H9 (cell line): ENCODE measurements at regions not wholly inside any gene's neighbourhood (a gene's known extent, or its start where the extent isn't known, plus 50 kb on each side); places are given as distances from the start of the nearest gene placed in this dataset.

Source experiments
- DNase-seq: peaks from one replicate; pipeline ENCODE4 v3.0.0-alpha.2; 2017
- H2AFZ ChIP-seq: one replicate; pipeline ENCODE4 v1.6.1; 2013; ENCODE audit warnings: mild to moderate bottlenecking, low read length, control low read depth, moderate library complexity
- H2AK5ac ChIP-seq: 2 replicates; pipeline ENCODE4 v1.6.1; 2013; ENCODE audit warnings: low read length, control low read depth, mixed read lengths; ENCODE audit not compliant: insufficient read length
- H2BK120ac ChIP-seq: one replicate; pipeline ENCODE4 v1.6.1; 2013; ENCODE audit warnings: low read depth, mild to moderate bottlenecking, low read length, control low read depth, inconsistent platforms; ENCODE audit not compliant: poor library complexity, severe bottlenecking
- H2BK12ac ChIP-seq: 2 replicates; pipeline ENCODE4 v1.6.1; 2013; ENCODE audit warnings: low read length, control low read depth, mixed read lengths, low read depth; ENCODE audit not compliant: insufficient read length
- H2BK15ac ChIP-seq: 2 replicates; pipeline ENCODE4 v1.6.1; 2013; ENCODE audit warnings: low read depth, low read length, control low read depth
- H2BK20ac ChIP-seq: one replicate; pipeline ENCODE4 v1.6.1; 2013; ENCODE audit warnings: low read depth, mild to moderate bottlenecking, low read length, control low read depth, inconsistent platforms; ENCODE audit not compliant: poor library complexity, severe bottlenecking
- H2BK5ac ChIP-seq: 2 replicates; pipeline ENCODE4 v1.6.1; 2013; ENCODE audit warnings: low read length, control low read depth, mixed read lengths; ENCODE audit not compliant: insufficient read length
- H3K14ac ChIP-seq: 2 replicates; pipeline ENCODE4 v1.6.1; 2013; ENCODE audit warnings: low read length, control low read depth; ENCODE audit not compliant: insufficient read depth
- H3K18ac ChIP-seq: 2 replicates; pipeline ENCODE4 v1.6.1; 2013; ENCODE audit warnings: low read depth, mild to moderate bottlenecking, mixed read lengths, low read length, control low read depth; ENCODE audit not compliant: insufficient read length
- H3K23ac ChIP-seq: 2 replicates; pipeline ENCODE4 v1.6.1; 2013; ENCODE audit warnings: low read length, control low read depth, mixed read lengths, low read depth; ENCODE audit not compliant: insufficient read length
- H3K23me2 ChIP-seq: 2 replicates; pipeline ENCODE4 v1.6.1; 2013; ENCODE audit warnings: low read depth, mild to moderate bottlenecking, mixed read lengths, low read length, control low read depth; ENCODE audit not compliant: insufficient read length, poor library complexity, severe bottlenecking
- H3K27ac ChIP-seq: 2 replicates; pipeline ENCODE4 v1.5.1; 2013; ENCODE audit warnings: low read length, control low read depth, mixed read lengths, low read depth; ENCODE audit not compliant: insufficient read length
- H3K27me3 ChIP-seq: 2 replicates; pipeline ENCODE4 v1.6.1; 2013; ENCODE audit warnings: low read length, control low read depth, inconsistent platforms; ENCODE audit not compliant: insufficient read depth
- H3K4ac ChIP-seq: 2 replicates; pipeline ENCODE4 v1.6.1; 2013; ENCODE audit warnings: low read depth, mild to moderate bottlenecking, control low read depth, inconsistent platforms, low read length, moderate library complexity
- H3K4me1 ChIP-seq: 2 replicates; pipeline ENCODE4 v1.6.1; 2013; ENCODE audit warnings: low read length, control low read depth, inconsistent platforms; ENCODE audit not compliant: insufficient read depth
- H3K4me2 ChIP-seq: 2 replicates; pipeline ENCODE4 v1.6.1; 2013; ENCODE audit warnings: low read length, control low read depth, mixed read lengths; ENCODE audit not compliant: insufficient read length, insufficient read depth
- H3K56ac ChIP-seq: 2 replicates; pipeline ENCODE4 v1.6.1; 2013; ENCODE audit warnings: low read depth, mild to moderate bottlenecking, mixed read lengths, low read length, control low read depth; ENCODE audit not compliant: insufficient read length
- H3K79me1 ChIP-seq: 2 replicates; pipeline ENCODE4 v1.6.1; 2013; ENCODE audit warnings: low read depth, mild to moderate bottlenecking, moderate library complexity, low read length, control low read depth, inconsistent platforms; ENCODE audit not compliant: insufficient read depth, poor library complexity, severe bottlenecking
- H3K79me2 ChIP-seq: 2 replicates; pipeline ENCODE4 v1.6.1; 2013; ENCODE audit warnings: low read length, control low read depth, inconsistent platforms; ENCODE audit not compliant: insufficient read depth
- H3K9ac ChIP-seq: 2 replicates; pipeline ENCODE4 v1.6.1; 2013; ENCODE audit warnings: low read length, control low read depth, mixed read lengths; ENCODE audit not compliant: insufficient read length; ENCODE audit errors: extremely low read depth
- H3K9me3 ChIP-seq: one replicate; pipeline ENCODE4 v1.6.1; 2013; ENCODE audit warnings: low read depth, low read length, inconsistent platforms; ENCODE audit not compliant: control insufficient read depth
- H3T11ph ChIP-seq: one replicate; pipeline ENCODE4 v1.6.1; 2013; ENCODE audit warnings: mild to moderate bottlenecking, low read length, control low read depth, inconsistent platforms
- H4K20me1 ChIP-seq: one replicate; pipeline ENCODE4 v1.6.1; 2013; ENCODE audit not compliant: control insufficient read depth, insufficient read length, insufficient read depth
- H4K5ac ChIP-seq: 2 replicates; pipeline ENCODE4 v1.6.1; 2013; ENCODE audit warnings: low read depth, mild to moderate bottlenecking, mixed read lengths, low read length, control low read depth; ENCODE audit not compliant: insufficient read length
- H4K8ac ChIP-seq: replicated peaks from 2 replicates; pipeline ENCODE4 v1.6.1; 2013; ENCODE audit warnings: low read length, control low read depth, mixed read lengths, low read depth; ENCODE audit not compliant: insufficient read length
- H4K91ac ChIP-seq: 2 replicates; pipeline ENCODE4 v1.6.1; 2013; ENCODE audit warnings: low read depth, mild to moderate bottlenecking, moderate library complexity, mixed read lengths, low read length, control low read depth; ENCODE audit not compliant: insufficient read length
- H3K27ac Mint-ChIP-seq, 3 experiments: 2 replicates in 2 of 3; 3 replicates in 1 of 3; pipeline ENCODE4 v1.8.0; 2020 to 2021; ENCODE audit warnings: mixed read lengths in 3 of 3, mild to moderate bottlenecking in 1 of 3, moderate library complexity in 1 of 3
- H3K27me3 Mint-ChIP-seq: 2 replicates; pipeline ENCODE4 v1.8.0; 2021; ENCODE audit warnings: low read depth, mild to moderate bottlenecking, moderate library complexity, mixed read lengths
- H3K36me3 Mint-ChIP-seq, 3 experiments: 2 replicates in 2 of 3; 3 replicates in 1 of 3; pipeline ENCODE4 v1.8.0; 2020 to 2021; ENCODE audit warnings: low read depth in 3 of 3, mixed read lengths in 3 of 3; ENCODE audit not compliant: insufficient read depth in 1 of 3
- H3K4me1 Mint-ChIP-seq, 2 experiments: 2 replicates each; pipeline ENCODE4 v1.8.0; 2020; ENCODE audit warnings: mixed read lengths in 2 of 2
- H3K4me3 Mint-ChIP-seq, 2 experiments: 2 replicates in 1 of 2; 3 replicates in 1 of 2; pipeline ENCODE4 v1.8.0; 2020 to 2021; ENCODE audit warnings: mild to moderate bottlenecking in 2 of 2, mixed read lengths in 2 of 2, moderate library complexity in 1 of 2
- H3K9me3 Mint-ChIP-seq, 2 experiments: 2 replicates in 1 of 2; 3 replicates in 1 of 2; pipeline ENCODE4 v1.8.0; 2020; ENCODE audit warnings: mild to moderate bottlenecking in 2 of 2, mixed read lengths in 2 of 2, moderate library complexity in 1 of 2
- CTCF ChIP-seq: fragments of 200-600 bp; sonication (generic); conservative IDR thresholded peaks from 3 replicates; pipeline ENCODE4 v1.8.0; 2021; ENCODE audit warnings: antibody characterized with exemption, mild to moderate bottlenecking
- WGBS: extraction: QIAGEN DNeasy Blood & Tissue Kit; methylation state at CpG from one replicate; pipeline ENCODE4 v1.1.7; 2013; ENCODE audit warnings: missing lambda C conversion rate, low lambda C conversion rate, mixed read lengths; ENCODE audit not compliant: insufficient read length; ENCODE audit errors: extremely low coverage; 5-methylcytosine and 5-hydroxymethylcytosine counted together

GRCh38 chr9:129400971-129401622, 219.8 kb downstream of the C9orf50 start:
- H2BK12ac ChIP-seq = no peak overlapping the region
- Mint-ChIP-seq H3K4me3 (no peak overlapping the region), H3K27ac (no peak overlapping the region), H3K27me3 (peaks cover 21% of the 10 kb centered on the region), H3K36me3 (no peaks in the 10 kb centered on the region), H3K9me3 (no peaks in the 10 kb centered on the region), H3K4me1 (peaks cover 21 to 37% of the 10 kb centered on the region in 2 experiments)
- no peak overlapping the region for H3K18ac ChIP-seq
- H2AK5ac ChIP-seq = no peak overlapping the region
- H3K4me2 ChIP-seq = no peak overlapping the region
- no peaks in the 10 kb centered on the region for H3K79me2 ChIP-seq
- H2BK15ac ChIP-seq = no peak overlapping the region
- no peaks in the 10 kb centered on the region for H3K9me3 ChIP-seq
- peak; percentile 41 for DNase-seq
- TF ChIP-seq CTCF = no peak
- H2BK20ac ChIP-seq = no peak overlapping the region
- no peaks in the 10 kb centered on the region for H3K23me2 ChIP-seq
- no peaks in the 10 kb centered on the region; the same call in 1 of the 2 replicates for H3K4me1 ChIP-seq
- no peak overlapping the region; the same call in 1 of the 2 replicates for H3K14ac ChIP-seq
- no peak overlapping the region for H3K9ac ChIP-seq
- no peak overlapping the region for H2AFZ ChIP-seq
- no peak overlapping the region for H3K4ac ChIP-seq
- H4K91ac ChIP-seq = no peak overlapping the region
- WGBS = no CpG with 5 or more reads among the region's 17 CpGs
- no peaks in the 10 kb centered on the region for H3K79me1 ChIP-seq
- no peak overlapping the region for H2BK120ac ChIP-seq
- H3K27ac ChIP-seq = no peak overlapping the region
- no peak overlapping the region for H2BK5ac ChIP-seq
- H3K56ac ChIP-seq = no peak overlapping the region
- no peak overlapping the region for H4K5ac ChIP-seq
- H4K8ac ChIP-seq = no peak overlapping the region
- H3K23ac ChIP-seq = no peak overlapping the region
- no peaks in the 10 kb centered on the region; the same call in 1 of the 2 replicates for H3K27me3 ChIP-seq
- H4K20me1 ChIP-seq = no peaks in the 10 kb centered on the region
- H3T11ph ChIP-seq = no peak overlapping the region
